Neural cell (in vitro differentiated cells): ENCODE measurements at regions not wholly inside any gene's neighbourhood (a gene's known extent, or its start where the extent isn't known, plus 50 kb on each side); places are given as distances from the start of the nearest gene placed in this dataset.

ENCODE experiments used
- H2AFZ ChIP-seq: fragments of 200-600, 300-800 bp; sonication (generic), shearing (Covaris generic); 2 replicates; pipeline ENCODE4 v1.6.0; 2014; ENCODE audit warnings: low read depth, mild to moderate bottlenecking, antibody characterized with exemption, low read length, moderate library complexity
- H3F3A ChIP-seq: fragments of 200-600 bp; shearing (Covaris generic); 2 replicates; pipeline ENCODE4 v1.6.1; 2016; ENCODE audit warnings: mild to moderate bottlenecking, moderate library complexity, mixed read lengths, antibody characterized with exemption, low read length; ENCODE audit not compliant: insufficient read depth, poor library complexity, severe bottlenecking
- H3K27ac ChIP-seq: fragments of 200-600, 300-800 bp; sonication (generic), shearing (Covaris generic); 2 replicates; pipeline ENCODE4 v1.5.1; 2014; ENCODE audit warnings: mild to moderate bottlenecking, low read length, moderate library complexity
- H3K27me3 ChIP-seq: fragments of 300-800, 200-600 bp; sonication (generic), shearing (Covaris generic); 2 replicates; pipeline ENCODE4 v1.6.0; 2014; ENCODE audit warnings: mild to moderate bottlenecking, low read depth, low read length, moderate library complexity; ENCODE audit not compliant: insufficient read depth
- H3K36me3 ChIP-seq: fragments of 300-800, 200-600 bp; sonication (generic), shearing (Covaris generic); 2 replicates; pipeline ENCODE4 v1.5.1; 2014; ENCODE audit warnings: mild to moderate bottlenecking, antibody characterized with exemption, low read length, moderate library complexity; ENCODE audit not compliant: insufficient read depth
- H3K4me2 ChIP-seq: fragments of 300-800, 200-600 bp; sonication (generic), shearing (Covaris generic); 2 replicates; pipeline ENCODE4 v1.6.0; 2014; ENCODE audit warnings: mild to moderate bottlenecking, low read length
- H3K4me3 ChIP-seq: fragments of 300-800, 200-600 bp; sonication (generic), shearing (Covaris generic); 2 replicates; pipeline ENCODE4 v1.5.1; 2014; ENCODE audit warnings: mild to moderate bottlenecking, low read length, moderate library complexity
- H3K79me2 ChIP-seq: fragments of 200-600 bp; shearing (Covaris generic); replicated peaks from 2 replicates; pipeline ENCODE4 v1.6.0; 2014; ENCODE audit warnings: mild to moderate bottlenecking, low read length, moderate library complexity; ENCODE audit not compliant: insufficient read depth
- H3K9ac ChIP-seq: fragments of 300-800, 200-600 bp; sonication (generic), shearing (Covaris generic); 2 replicates; pipeline ENCODE4 v1.6.1; 2016; ENCODE audit warnings: mild to moderate bottlenecking, low read length, mixed read lengths
- H3K9me2 ChIP-seq: fragments of 200-600 bp; shearing (Covaris generic); 2 replicates; pipeline ENCODE4 v1.6.1; 2016; ENCODE audit warnings: mild to moderate bottlenecking, low read length, mixed read lengths; ENCODE audit not compliant: insufficient read depth
- H3K9me3 ChIP-seq: fragments of 200-600, 300-800 bp; sonication (generic), shearing (Covaris generic); 2 replicates; pipeline ENCODE4 v1.6.1; 2016; ENCODE audit warnings: mild to moderate bottlenecking, mixed run types, low read length, moderate library complexity, mixed read lengths
- H4K20me1 ChIP-seq: fragments of 200-600 bp; shearing (Covaris generic); 2 replicates; pipeline ENCODE4 v1.6.1; 2016; ENCODE audit warnings: mild to moderate bottlenecking, mixed run types; ENCODE audit not compliant: insufficient read depth
- CTCF ChIP-seq: fragments of 450-650 bp; IDR thresholded peaks from 2 replicates; pipeline ENCODE4 v1.5.1; 2014; ENCODE audit warnings: antibody characterized with exemption, mild to moderate bottlenecking, moderate library complexity; ENCODE audit not compliant: poor library complexity, severe bottlenecking
- EP300 ChIP-seq: fragments of 450-650 bp; conservative IDR thresholded peaks from 2 replicates; pipeline ENCODE4 v1.6.1; 2014; ENCODE audit warnings: antibody characterized with exemption, mild to moderate bottlenecking, moderate library complexity; ENCODE audit not compliant: poor library complexity, severe bottlenecking
- EZH2 ChIP-seq: fragments of 200-600, 300-800 bp; shearing (Covaris generic), sonication (generic); IDR thresholded peaks from 2 replicates; pipeline ENCODE4 v1.6.1; 2014; ENCODE audit warnings: antibody characterized with exemption, low read length, borderline replicate concordance, mild to moderate bottlenecking; ENCODE audit not compliant: insufficient read depth, poor library complexity, severe bottlenecking
- MXI1 ChIP-seq: fragments of 450-650 bp; conservative IDR thresholded peaks from 2 replicates; pipeline ENCODE4 v1.6.1; 2014; ENCODE audit warnings: antibody characterized with exemption, mild to moderate bottlenecking; ENCODE audit not compliant: poor library complexity, severe bottlenecking
- POLR2AphosphoS5 ChIP-seq: IDR thresholded peaks from 2 replicates; pipeline ENCODE4 v1.6.1; 2012
- RAD21 ChIP-seq: fragments of 450-650 bp; conservative IDR thresholded peaks from 2 replicates; pipeline ENCODE4 v1.6.1; 2014; ENCODE audit warnings: antibody characterized with exemption, mild to moderate bottlenecking, moderate library complexity
- SMC3 ChIP-seq: fragments of 450-650 bp; conservative IDR thresholded peaks from 2 replicates; pipeline ENCODE4 v1.6.1; 2014; ENCODE audit warnings: antibody characterized with exemption, mild to moderate bottlenecking, moderate library complexity; ENCODE audit not compliant: poor library complexity
- TAF1 ChIP-seq: IDR thresholded peaks from 2 replicates; pipeline ENCODE4 v1.6.1; 2012; ENCODE audit warnings: low read depth
- TF ChIP-seq, protein P1 (sequence below): IDR thresholded peaks from 2 replicates; pipeline ENCODE4 v1.6.1; 2012; ENCODE audit warnings: borderline replicate concordance

DNA sequence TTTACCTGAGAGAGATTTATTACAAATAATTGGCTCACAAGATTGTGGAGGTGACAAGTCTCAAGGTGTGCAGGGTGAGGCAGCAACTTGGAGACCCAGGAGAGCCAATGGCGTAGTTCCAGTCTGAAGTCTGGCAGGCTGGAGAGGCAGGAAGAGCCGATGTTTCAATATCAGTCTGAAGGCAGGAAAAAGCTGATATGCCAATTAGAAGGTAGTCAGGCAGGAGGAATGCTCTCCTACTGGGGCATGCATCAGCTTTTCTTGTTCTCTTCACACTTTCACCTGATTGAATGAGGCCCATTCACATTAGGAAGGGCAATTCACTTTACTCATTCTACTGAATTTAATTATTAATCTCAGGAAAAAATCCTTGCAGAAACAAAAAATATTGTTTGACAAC is 1351.7 kb upstream of the ADGRL3 start:
- Histone ChIP-seq H3K27me3 (no peaks in the 10 kb centered on the region), H3K4me3 (no peak overlapping the region), H3K9ac (no peak overlapping the region), H3K27ac (no peak overlapping the region), H4K20me1 (no peaks in the 10 kb centered on the region), H3K9me3 (no peaks in the 10 kb centered on the region), H3F3A (no peaks in the 10 kb centered on the region), H3K4me2 (no peak overlapping the region), H3K79me2 (no peaks in the 10 kb centered on the region), H3K9me2 (no peaks in the 10 kb centered on the region), H2AFZ (no peak overlapping the region), H3K36me3 (no peaks in the 10 kb centered on the region)
- TF ChIP-seq CTCF (no peak), MXI1 (no peak), RAD21 (no peak), EZH2 (no peak), POLR2AphosphoS5 (no peak), TAF1 (no peak), EP300 (no peak), SMC3 (no peak)
- TF ChIP-seq, protein P1, sequence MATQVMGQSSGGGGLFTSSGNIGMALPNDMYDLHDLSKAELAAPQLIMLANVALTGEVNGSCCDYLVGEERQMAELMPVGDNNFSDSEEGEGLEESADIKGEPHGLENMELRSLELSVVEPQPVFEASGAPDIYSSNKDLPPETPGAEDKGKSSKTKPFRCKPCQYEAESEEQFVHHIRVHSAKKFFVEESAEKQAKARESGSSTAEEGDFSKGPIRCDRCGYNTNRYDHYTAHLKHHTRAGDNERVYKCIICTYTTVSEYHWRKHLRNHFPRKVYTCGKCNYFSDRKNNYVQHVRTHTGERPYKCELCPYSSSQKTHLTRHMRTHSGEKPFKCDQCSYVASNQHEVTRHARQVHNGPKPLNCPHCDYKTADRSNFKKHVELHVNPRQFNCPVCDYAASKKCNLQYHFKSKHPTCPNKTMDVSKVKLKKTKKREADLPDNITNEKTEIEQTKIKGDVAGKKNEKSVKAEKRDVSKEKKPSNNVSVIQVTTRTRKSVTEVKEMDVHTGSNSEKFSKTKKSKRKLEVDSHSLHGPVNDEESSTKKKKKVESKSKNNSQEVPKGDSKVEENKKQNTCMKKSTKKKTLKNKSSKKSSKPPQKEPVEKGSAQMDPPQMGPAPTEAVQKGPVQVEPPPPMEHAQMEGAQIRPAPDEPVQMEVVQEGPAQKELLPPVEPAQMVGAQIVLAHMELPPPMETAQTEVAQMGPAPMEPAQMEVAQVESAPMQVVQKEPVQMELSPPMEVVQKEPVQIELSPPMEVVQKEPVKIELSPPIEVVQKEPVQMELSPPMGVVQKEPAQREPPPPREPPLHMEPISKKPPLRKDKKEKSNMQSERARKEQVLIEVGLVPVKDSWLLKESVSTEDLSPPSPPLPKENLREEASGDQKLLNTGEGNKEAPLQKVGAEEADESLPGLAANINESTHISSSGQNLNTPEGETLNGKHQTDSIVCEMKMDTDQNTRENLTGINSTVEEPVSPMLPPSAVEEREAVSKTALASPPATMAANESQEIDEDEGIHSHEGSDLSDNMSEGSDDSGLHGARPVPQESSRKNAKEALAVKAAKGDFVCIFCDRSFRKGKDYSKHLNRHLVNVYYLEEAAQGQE: no peak

GRCh38 chr4:59855630-59856352 is 1344.3 kb upstream of the ADGRL3 start:
- Histone ChIP-seq H3K9me2 (no peaks in the 10 kb centered on the region), H3F3A (no peaks in the 10 kb centered on the region), H3K36me3 (no peaks in the 10 kb centered on the region), H3K9ac (no peak overlapping the region), H3K4me2 (no peak overlapping the region), H3K9me3 (no peaks in the 10 kb centered on the region), H3K79me2 (no peaks in the 10 kb centered on the region), H3K27me3 (no peaks in the 10 kb centered on the region), H4K20me1 (no peaks in the 10 kb centered on the region), H3K27ac (no peak overlapping the region), H2AFZ (no peak overlapping the region), H3K4me3 (no peak overlapping the region)
- TF ChIP-seq TAF1: no peak
- TF ChIP-seq SMC3: no peak
- no peak for TF ChIP-seq POLR2AphosphoS5
- no peak for TF ChIP-seq CTCF
- TF ChIP-seq, protein P1: no peak
- no peak for TF ChIP-seq EP300
- no peak for TF ChIP-seq EZH2
